SK-N-SH treated with all-trans-retinoic acid at 6 μM for 48 hours (cell line): ENCODE measurements at regions not wholly inside any gene's neighbourhood (a gene's known extent, or its start where the extent isn't known, plus 50 kb on each side); places are given as distances from the start of the nearest gene placed in this dataset.

Source experiments
- ATAC-seq: fragments of 200-7000 bp; cut with Tn5 transposase; 3 replicates; pipeline ENCODE4 v1.9.1; 2020; ENCODE audit warnings: mild to moderate bottlenecking, moderate library complexity
- ARNTL ChIP-seq: fragments of 450-650 bp; formaldehyde crosslinking; IDR thresholded peaks from 2 replicates; pipeline ENCODE4 v1.5.0; 2020; ENCODE audit warnings: low read depth, mild to moderate bottlenecking, moderate library complexity, borderline replicate concordance
- BACH2 ChIP-seq: fragments of 250-450 bp; sonication (Bioruptor Pico); IDR thresholded peaks from 2 replicates; pipeline ENCODE4 v1.9.0; 2021; ENCODE audit warnings: mild to moderate bottlenecking, borderline replicate concordance
- CSDC2 ChIP-seq: fragments of 250-450 bp; sonication (Bioruptor Pico); IDR thresholded peaks from 2 replicates; pipeline ENCODE4 v1.5.0; 2020; ENCODE audit warnings: mild to moderate bottlenecking, moderate library complexity
- ESRRG ChIP-seq: fragments of 250-450 bp; sonication (Bioruptor Pico); IDR thresholded peaks from 2 replicates; pipeline ENCODE4 v1.6.1; 2021; ENCODE audit warnings: mild to moderate bottlenecking
- GLIS3 ChIP-seq: fragments of 250-450 bp; sonication (Bioruptor Pico); IDR thresholded peaks from 2 replicates; pipeline ENCODE4 v1.5.0; 2020; ENCODE audit warnings: mild to moderate bottlenecking, moderate library complexity
- ISL1 ChIP-seq: fragments of 250-450 bp; sonication (Bioruptor Pico); IDR thresholded peaks from 2 replicates; pipeline ENCODE4 v2.1.2; 2022; ENCODE audit warnings: mild to moderate bottlenecking, moderate library complexity
- OSR1 ChIP-seq: fragments of 250-450 bp; sonication (Bioruptor Pico); IDR thresholded peaks from 2 replicates; pipeline ENCODE4 v1.8.0; 2022; ENCODE audit warnings: moderate library complexity, mild to moderate bottlenecking, inconsistent platforms
- PPARA ChIP-seq: fragments of 250-450 bp; sonication (Bioruptor Pico); IDR thresholded peaks from 2 replicates; pipeline ENCODE4 v1.5.0; 2020; ENCODE audit warnings: mild to moderate bottlenecking, borderline replicate concordance
- RARB ChIP-seq: fragments of 250-450 bp; sonication (Bioruptor Pico); IDR thresholded peaks from 2 replicates; pipeline ENCODE4 v1.8.0; 2021; ENCODE audit warnings: mild to moderate bottlenecking, moderate library complexity
- SNAI2 ChIP-seq: fragments of 250-450 bp; sonication (Bioruptor Pico); IDR thresholded peaks from 2 replicates; pipeline ENCODE4 v1.5.0; 2020; ENCODE audit warnings: mild to moderate bottlenecking, moderate library complexity
- TCF4 ChIP-seq: fragments of 250-450 bp; sonication (Bioruptor Pico); IDR thresholded peaks from 2 replicates; pipeline ENCODE4 v1.8.0; 2021; ENCODE audit warnings: mild to moderate bottlenecking, moderate library complexity, borderline replicate concordance
- TOX ChIP-seq: fragments of 250-450 bp; sonication (Bioruptor Pico); IDR thresholded peaks from 2 replicates; pipeline ENCODE4 v1.8.0; 2021; ENCODE audit warnings: mild to moderate bottlenecking, moderate library complexity, borderline replicate concordance
- ZC3H10 ChIP-seq: fragments of 250-450 bp; sonication (Bioruptor Pico); IDR thresholded peaks from 2 replicates; pipeline ENCODE4 v1.5.1; 2021; ENCODE audit warnings: mild to moderate bottlenecking, moderate library complexity
- ZFP3 ChIP-seq: fragments of 250-450 bp; sonication (Bioruptor Pico); IDR thresholded peaks from 2 replicates; pipeline ENCODE4 v1.5.0; 2020; ENCODE audit warnings: mild to moderate bottlenecking, moderate library complexity
- ZFP30 ChIP-seq: fragments of 450-650 bp; formaldehyde crosslinking; IDR thresholded peaks from 2 replicates; pipeline ENCODE4 v1.5.0; 2022; ENCODE audit warnings: mild to moderate bottlenecking, moderate library complexity
- ZNF565 ChIP-seq: fragments of 450-650 bp; formaldehyde crosslinking; conservative IDR thresholded peaks from 2 replicates; pipeline ENCODE4 v1.5.0; 2020; ENCODE audit warnings: low read depth, mild to moderate bottlenecking, moderate library complexity
- ZNF70 ChIP-seq: fragments of 450-650 bp; formaldehyde crosslinking; IDR thresholded peaks from 2 replicates; pipeline ENCODE4 v1.5.0; 2020; ENCODE audit warnings: mild to moderate bottlenecking, moderate library complexity
- ZNF8 ChIP-seq: fragments of 450-650 bp; formaldehyde crosslinking; IDR thresholded peaks from 2 replicates; pipeline ENCODE4 v1.5.0; 2020; ENCODE audit warnings: mild to moderate bottlenecking, moderate library complexity
- TF ChIP-seq, protein P1 (sequence below): fragments of 250-450 bp; sonication (Bioruptor Pico); IDR thresholded peaks from 2 replicates; pipeline ENCODE4 v1.8.0; 2020; ENCODE audit warnings: mild to moderate bottlenecking, moderate library complexity, borderline replicate concordance
- TF ChIP-seq, protein P2 (sequence below): fragments of 250-450 bp; sonication (Bioruptor Pico); IDR thresholded peaks from 2 replicates; pipeline ENCODE4 v1.5.1; 2021; ENCODE audit warnings: mild to moderate bottlenecking, moderate library complexity
- TF ChIP-seq, protein P3 (sequence below): fragments of 250-450 bp; sonication (Bioruptor Pico); IDR thresholded peaks from 2 replicates; pipeline ENCODE4 v1.5.0; 2020; ENCODE audit warnings: mild to moderate bottlenecking, moderate library complexity
- TF ChIP-seq, protein P4 (sequence below): fragments of 250-450 bp; sonication (Bioruptor Pico); IDR thresholded peaks from 2 replicates; pipeline ENCODE4 v1.8.0; 2021; ENCODE audit warnings: low read depth, mild to moderate bottlenecking, moderate library complexity, borderline replicate concordance

DNA sequence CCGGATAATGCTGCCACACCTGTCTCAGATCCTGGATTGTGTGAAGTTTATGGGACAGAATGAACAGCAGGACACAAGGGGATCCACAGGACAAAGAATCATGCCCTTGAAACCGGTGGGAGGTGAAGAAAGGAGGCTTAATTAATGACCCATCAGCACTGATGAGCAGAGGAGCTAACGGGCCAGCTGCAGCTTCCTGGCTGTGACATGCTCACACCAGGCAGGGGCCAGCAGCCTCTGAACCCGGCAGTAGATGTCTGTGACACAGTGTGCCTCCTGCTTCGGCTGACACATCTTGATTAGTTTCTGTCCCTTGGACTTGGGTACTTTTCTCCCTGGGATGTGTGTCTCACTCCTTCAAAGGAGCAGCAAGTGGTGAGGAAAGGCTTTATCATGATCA is 328.8 kb upstream of the BRINP1 start:
- no peak for ATAC-seq
- TF ChIP-seq ZNF8 (CRISPR knock-in tag) (no peak), OSR1 (CRISPR knock-in tag) (no peak)
- TF ChIP-seq, all 23 proteins: peak for 0

DNA sequence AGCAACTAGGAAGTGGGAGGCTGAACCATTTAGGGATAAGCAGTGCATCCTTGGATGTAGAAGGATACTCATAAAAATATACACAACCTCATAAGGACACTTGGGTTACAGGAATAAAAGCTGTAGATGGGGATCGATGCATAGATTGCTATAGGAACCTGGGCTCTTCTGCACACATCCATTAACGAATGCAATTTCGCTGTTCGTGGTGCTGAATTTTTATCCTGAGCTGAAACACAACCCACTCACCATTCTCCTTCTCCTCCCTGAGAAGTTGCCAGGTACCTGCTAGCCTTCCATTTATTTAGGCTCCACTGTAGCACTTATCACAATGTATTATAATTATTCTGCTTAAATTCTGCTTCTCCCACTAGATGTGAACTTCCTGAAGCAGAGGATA is 320.6 kb upstream of the BRINP1 start:
- TF ChIP-seq, protein P1, sequence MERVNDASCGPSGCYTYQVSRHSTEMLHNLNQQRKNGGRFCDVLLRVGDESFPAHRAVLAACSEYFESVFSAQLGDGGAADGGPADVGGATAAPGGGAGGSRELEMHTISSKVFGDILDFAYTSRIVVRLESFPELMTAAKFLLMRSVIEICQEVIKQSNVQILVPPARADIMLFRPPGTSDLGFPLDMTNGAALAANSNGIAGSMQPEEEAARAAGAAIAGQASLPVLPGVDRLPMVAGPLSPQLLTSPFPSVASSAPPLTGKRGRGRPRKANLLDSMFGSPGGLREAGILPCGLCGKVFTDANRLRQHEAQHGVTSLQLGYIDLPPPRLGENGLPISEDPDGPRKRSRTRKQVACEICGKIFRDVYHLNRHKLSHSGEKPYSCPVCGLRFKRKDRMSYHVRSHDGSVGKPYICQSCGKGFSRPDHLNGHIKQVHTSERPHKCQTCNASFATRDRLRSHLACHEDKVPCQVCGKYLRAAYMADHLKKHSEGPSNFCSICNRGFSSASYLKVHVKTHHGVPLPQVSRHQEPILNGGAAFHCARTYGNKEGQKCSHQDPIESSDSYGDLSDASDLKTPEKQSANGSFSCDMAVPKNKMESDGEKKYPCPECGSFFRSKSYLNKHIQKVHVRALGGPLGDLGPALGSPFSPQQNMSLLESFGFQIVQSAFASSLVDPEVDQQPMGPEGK (CRISPR knock-in tag): no peak
- TF ChIP-seq ZFP30 (no peak), OSR1 (CRISPR knock-in tag) (no peak), SNAI2 (CRISPR knock-in tag) (no peak), CSDC2 (CRISPR knock-in tag) (no peak)
- no peak for ATAC-seq

DNA sequence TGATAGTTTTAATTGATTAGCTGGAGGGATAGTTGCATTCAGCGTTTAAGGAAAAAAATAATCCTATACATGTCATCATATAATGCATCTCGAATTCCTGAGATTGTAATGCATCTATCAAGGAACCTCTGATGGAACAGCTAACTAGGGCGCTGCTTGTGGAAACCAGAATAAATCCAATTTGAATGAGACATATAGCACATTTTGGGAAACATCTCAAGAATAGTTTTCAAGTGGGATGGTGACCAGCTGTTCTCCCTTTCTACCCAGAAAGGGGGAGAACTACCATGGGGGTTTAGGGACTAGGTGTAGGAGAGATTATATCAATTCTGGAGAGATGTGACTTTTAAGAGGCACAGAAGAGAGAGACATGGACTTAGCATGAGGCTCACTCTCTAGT is 319.3 kb upstream of the BRINP1 start:
- TF ChIP-seq TCF4 (CRISPR knock-in tag) (no peak), BACH2 (CRISPR knock-in tag) (no peak), ZFP3 (no peak), ZNF70 (CRISPR knock-in tag) (no peak), ISL1 (CRISPR knock-in tag) (no peak), PPARA (CRISPR knock-in tag) (no peak), TOX (CRISPR knock-in tag) (no peak), ZNF8 (CRISPR knock-in tag) (no peak), SNAI2 (CRISPR knock-in tag) (no peak), ZC3H10 (no peak), ZNF565 (no peak), OSR1 (CRISPR knock-in tag) (no peak), ARNTL (CRISPR knock-in tag) (no peak), ZFP30 (no peak), ESRRG (CRISPR knock-in tag) (no peak), RARB (CRISPR knock-in tag) (no peak), GLIS3 (no peak), CSDC2 (CRISPR knock-in tag) (no peak)
- TF ChIP-seq, protein P2, sequence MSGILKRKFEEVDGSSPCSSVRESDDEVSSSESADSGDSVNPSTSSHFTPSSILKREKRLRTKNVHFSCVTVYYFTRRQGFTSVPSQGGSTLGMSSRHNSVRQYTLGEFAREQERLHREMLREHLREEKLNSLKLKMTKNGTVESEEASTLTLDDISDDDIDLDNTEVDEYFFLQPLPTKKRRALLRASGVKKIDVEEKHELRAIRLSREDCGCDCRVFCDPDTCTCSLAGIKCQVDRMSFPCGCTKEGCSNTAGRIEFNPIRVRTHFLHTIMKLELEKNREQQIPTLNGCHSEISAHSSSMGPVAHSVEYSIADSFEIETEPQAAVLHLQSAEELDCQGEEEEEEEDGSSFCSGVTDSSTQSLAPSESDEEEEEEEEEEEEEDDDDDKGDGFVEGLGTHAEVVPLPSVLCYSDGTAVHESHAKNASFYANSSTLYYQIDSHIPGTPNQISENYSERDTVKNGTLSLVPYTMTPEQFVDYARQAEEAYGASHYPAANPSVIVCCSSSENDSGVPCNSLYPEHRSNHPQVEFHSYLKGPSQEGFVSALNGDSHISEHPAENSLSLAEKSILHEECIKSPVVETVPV (CRISPR knock-in tag): no peak
- TF ChIP-seq, protein P3, sequence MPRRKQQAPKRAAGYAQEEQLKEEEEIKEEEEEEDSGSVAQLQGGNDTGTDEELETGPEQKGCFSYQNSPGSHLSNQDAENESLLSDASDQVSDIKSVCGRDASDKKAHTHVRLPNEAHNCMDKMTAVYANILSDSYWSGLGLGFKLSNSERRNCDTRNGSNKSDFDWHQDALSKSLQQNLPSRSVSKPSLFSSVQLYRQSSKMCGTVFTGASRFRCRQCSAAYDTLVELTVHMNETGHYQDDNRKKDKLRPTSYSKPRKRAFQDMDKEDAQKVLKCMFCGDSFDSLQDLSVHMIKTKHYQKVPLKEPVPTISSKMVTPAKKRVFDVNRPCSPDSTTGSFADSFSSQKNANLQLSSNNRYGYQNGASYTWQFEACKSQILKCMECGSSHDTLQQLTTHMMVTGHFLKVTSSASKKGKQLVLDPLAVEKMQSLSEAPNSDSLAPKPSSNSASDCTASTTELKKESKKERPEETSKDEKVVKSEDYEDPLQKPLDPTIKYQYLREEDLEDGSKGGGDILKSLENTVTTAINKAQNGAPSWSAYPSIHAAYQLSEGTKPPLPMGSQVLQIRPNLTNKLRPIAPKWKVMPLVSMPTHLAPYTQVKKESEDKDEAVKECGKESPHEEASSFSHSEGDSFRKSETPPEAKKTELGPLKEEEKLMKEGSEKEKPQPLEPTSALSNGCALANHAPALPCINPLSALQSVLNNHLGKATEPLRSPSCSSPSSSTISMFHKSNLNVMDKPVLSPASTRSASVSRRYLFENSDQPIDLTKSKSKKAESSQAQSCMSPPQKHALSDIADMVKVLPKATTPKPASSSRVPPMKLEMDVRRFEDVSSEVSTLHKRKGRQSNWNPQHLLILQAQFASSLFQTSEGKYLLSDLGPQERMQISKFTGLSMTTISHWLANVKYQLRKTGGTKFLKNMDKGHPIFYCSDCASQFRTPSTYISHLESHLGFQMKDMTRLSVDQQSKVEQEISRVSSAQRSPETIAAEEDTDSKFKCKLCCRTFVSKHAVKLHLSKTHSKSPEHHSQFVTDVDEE: no peak
- ATAC-seq: no peak

DNA sequence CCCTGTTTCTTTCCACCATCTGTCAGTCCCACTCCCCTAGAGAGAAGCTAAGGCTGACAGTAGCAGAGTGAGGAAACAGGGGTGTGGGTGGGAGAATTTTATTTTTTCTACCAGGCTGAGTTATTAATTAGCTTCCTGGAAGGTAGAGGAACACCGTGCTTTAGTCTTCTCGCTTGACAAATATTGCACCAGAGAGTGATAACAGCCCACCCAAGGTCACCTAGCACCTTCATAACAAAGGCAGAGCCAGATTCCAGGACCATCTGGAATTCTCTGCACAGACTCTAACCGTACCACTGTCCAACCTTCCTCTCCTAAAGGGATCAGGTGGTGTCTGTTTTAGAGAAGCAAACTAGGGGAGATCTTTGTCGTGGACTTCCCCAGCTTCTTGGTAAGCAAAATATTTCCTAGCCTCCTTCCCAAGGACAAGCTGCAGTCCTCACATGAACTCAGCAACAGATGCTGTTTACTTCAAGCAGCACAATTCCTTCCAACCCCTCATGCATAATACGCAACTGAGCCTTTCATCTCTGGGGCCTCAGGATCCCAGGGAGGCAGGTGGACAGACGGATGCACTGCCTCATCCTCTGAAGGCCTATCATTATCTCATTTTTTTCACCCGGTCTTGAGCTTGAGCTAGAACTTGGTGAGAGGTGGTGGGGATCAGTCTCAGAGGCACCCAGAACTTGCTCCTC is 308.7 kb upstream of the BRINP1 start:
- TF ChIP-seq ZNF565 (no peak), RARB (CRISPR knock-in tag) (no peak), ESRRG (CRISPR knock-in tag) (no peak), CSDC2 (CRISPR knock-in tag) (no peak), ZFP3 (no peak), BACH2 (CRISPR knock-in tag) (no peak), ZNF70 (CRISPR knock-in tag) (no peak), ZNF8 (CRISPR knock-in tag) (no peak), ZFP30 (no peak)
- TF ChIP-seq, protein P4, sequence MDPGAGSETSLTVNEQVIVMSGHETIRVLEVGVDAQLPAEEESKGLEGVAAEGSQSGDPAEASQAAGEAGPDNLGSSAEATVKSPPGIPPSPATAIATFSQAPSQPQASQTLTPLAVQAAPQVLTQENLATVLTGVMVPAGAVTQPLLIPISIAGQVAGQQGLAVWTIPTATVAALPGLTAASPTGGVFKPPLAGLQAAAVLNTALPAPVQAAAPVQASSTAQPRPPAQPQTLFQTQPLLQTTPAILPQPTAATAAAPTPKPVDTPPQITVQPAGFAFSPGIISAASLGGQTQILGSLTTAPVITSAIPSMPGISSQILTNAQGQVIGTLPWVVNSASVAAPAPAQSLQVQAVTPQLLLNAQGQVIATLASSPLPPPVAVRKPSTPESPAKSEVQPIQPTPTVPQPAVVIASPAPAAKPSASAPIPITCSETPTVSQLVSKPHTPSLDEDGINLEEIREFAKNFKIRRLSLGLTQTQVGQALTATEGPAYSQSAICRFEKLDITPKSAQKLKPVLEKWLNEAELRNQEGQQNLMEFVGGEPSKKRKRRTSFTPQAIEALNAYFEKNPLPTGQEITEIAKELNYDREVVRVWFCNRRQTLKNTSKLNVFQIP: no peak
- TF ChIP-seq, protein P1 (CRISPR knock-in tag): no peak
- ATAC-seq: no peak
